HG02885 (cell line): ENCODE measurements at regions not wholly inside any gene's neighbourhood (a gene's known extent, or its start where the extent isn't known, plus 50 kb on each side); places are given as distances from the start of the nearest gene placed in this dataset.
A peak's percentile ranks its signal among the peaks of the same experiment; 100 is the strongest.

Source experiments
- ATAC-seq: cut with Tn5 transposase; IDR thresholded peaks from one replicate; pipeline ENCODE4 v1.9.1; 2021; ENCODE audit warnings: mild to moderate bottlenecking; ENCODE audit not compliant: unreplicated experiment, poor library complexity

DNA sequence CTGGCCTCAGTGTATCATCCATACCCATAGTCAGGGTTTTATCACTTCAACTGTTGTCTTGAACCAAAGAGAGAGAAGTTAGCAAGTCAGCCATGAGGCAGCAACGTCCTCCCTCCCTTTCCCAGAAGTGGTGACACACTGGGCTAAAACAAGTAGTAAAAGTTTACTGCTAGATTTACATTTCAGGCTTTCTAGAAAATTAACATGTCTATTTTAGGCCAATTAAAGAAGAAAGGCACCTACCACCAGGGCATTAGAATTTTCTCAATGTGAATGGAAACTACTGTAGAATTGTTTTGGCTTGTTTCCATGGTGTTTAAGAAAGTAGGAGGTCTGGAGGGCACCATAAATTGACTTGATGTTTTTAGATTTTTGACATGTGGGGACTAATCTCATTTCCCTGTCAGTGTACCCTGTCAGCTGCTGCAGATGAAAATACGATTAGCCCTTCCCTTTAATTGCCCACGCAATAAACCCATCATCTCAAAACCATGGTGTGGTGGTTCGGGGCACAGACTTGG, 121.8 kb upstream of the ELL2 start:
- ATAC-seq: no peak

DNA sequence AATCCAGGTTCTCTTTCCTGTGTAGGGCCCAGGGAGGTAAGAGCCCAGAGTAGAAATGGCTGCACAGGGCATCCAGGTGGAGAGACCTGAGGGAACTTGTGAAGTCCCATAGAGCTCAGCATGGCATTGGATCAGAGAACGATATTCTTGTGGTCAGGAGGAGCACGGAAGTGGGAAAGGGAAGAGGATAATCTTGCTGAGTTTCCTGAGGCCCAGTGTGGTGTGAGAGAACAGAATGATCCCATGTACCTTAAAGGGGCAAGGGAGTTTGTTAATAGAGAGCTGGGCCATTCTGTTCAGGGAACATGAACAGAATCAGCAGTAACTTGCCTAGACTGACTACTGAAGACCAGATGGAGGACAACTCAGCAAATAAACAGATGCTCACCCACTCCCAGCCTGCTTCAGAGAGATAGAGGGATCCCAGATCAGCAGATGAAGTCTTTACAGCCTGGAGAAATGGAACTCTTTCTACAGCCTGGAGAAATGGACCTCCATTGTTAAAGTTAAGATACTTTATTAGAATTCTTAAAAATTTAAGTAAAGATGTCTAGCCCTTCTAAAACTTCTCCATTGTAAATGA, 119.7 kb upstream of the ELL2 start:
- ATAC-seq: no peak

DNA sequence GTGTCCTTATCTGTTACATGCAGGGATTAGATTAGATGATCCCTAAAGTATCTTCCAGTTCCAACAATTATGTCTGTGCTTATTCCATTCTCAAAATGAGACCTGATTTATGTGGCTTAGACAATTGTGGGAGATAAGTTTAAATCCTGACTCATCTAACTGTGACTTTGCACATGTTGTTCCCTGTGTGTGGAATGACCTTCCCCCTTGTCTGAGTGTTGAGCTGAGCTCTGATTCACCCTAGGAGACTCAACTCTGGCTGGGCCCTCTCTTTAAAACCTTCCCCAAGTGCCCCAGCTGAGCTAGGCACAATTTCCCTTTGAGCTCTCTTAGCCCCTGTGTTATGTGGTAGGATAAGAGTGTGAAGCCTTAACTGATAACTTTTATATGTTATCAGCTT, 118.9 kb upstream of the ELL2 start:
- ATAC-seq: no peak

- ATAC-seq: no peak
Observed at GRCh38 chr5:96079962-96080361, 118.3 kb upstream of the ELL2 start.

GRCh38 chr5:96079075-96079474, 117.4 kb upstream of the ELL2 start:
- ATAC-seq: no peak

- no peak for ATAC-seq
Observed at GRCh38 chr5:96076451-96076850, 114.8 kb upstream of the ELL2 start.

DNA sequence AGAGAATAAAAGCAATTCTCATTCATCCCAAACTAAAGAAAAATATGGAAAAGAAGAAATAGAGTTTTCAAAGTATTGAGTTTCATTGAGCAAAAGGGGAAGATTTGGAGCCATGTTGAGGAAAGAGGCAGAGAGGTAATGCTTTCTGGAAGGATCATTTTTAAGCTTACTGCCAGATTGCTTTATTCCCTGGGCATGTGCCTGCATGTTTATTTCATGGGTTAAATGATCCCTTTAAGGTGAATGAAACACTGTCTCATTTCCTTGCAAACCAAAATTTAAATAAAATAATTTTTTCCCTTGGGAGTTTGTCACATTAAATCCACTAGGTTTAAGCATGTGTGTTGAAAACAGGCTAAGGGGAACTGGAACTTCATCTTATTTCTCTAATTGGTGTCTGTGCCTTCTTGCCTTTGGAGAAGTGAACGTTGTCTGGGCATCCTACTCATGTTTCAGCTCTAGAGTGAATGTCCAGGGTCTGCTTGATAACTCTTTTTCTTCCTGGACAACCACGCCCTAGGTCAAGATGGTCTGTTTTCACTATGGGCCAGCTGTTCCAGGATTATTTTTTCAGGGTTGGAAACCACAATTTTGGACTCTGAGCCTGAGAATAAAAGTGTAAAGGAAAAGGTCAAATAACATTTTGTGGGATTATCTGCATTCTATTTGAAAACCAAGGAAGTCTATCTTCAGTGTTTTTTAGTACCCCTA, 114.1 kb upstream of the ELL2 start:
- ATAC-seq: no peak

- no peak for ATAC-seq
Observed at GRCh38 chr5:96074870-96075269, 113.2 kb upstream of the ELL2 start.

GRCh38 chr5:96074460-96074859, 112.8 kb upstream of the ELL2 start:
- ATAC-seq: no peak

- ATAC-seq: no peak
Observed at GRCh38 chr5:96072791-96073165, 111.1 kb upstream of the ELL2 start.

DNA sequence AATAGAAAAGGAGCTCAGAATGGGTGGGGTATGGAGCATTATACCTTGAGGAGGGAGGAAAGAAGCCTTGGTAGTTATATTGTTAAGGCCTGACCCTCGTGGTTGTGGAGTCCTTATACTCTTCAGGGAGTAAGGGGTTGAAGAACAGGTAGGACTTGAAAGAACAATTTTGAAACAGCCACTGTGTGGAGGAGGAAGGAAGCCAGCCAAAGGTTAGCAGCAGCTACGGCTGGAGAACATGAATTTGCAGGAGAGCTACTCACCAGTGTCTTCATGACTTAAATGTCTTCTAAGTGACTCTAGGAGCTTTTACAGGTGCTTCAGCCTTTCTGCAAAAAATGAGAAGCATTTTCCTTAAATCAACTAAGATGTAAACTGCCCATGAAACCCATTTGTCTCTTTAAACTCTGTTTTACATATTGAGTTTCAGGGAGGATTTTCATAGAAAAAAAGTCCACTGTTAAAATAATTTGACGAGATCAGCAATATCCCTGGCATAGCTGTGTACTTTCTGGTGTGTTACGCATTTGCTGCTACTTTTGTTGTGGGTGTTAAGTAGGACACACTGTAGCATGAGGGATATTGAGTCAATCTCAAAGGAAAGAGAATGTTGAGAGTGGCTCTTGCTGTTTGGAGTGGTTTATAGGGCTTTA, 110.6 kb upstream of the ELL2 start:
- ATAC-seq: no peak

DNA sequence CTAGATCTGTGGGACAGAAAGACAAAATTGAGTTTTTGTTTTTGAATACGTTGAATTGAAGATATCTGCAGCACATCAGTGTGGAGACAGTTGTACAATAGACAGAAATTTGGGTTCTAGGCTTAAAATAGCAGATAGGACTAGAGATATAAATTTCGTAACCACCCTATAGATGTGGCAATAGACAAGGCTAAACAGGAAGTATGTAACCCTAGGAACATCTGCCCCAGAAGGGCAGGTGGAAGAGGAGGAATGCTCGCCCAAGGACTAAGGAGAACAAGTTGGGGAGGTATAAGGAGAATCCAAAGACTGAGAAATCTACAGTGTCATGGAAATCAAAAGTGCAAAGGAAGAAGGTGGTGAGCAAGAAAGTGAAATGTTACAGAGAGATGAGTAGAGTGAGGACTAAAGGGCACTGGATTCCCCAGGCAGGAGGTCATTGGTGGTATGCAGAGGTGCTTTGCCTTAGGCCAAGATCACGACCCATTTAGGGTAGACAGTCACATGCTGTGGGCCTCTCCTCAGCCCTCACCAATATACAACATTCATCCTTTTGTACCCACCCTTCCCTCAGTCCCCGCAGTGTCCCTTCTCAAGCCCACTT, 109.1 kb upstream of the ELL2 start:
- no peak for ATAC-seq

- ATAC-seq: no peak
Observed at GRCh38 chr5:96067894-96068614, 106.4 kb upstream of the ELL2 start.

DNA sequence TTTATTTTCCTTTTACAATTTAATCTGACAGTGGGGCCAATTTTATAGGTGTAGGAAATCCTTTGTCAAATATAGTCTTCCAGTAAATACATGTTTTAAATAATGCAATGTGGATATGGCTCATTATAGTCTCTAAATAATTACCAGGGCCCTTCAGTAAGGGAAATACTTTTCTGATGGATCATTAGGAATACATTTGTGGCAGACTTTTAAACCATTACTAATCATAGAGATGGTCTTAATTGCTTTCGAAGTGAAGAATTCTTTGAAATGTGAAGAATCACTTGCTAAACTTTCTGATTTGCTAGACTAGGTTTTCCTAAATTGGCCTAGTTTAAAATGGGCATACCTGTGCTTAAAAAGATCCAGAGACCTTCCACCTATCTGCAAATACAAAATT, 105.6 kb upstream of the ELL2 start:
- ATAC-seq: no peak

DNA sequence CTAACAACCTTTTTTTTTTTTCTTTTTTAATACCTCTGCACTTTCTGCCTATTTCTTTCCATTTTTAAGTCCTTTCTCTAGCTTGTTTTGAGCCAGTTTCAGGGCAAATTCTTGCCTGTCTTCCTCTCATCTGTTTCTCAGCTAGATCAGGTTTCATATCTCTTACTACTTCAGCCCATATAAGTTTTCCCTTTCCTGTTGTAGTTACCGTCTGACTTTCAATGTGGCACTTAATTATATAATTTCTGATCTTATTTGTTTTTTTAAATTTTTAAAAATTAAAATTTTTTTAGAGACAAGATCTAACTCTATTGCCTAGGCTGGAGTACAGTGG, 104.7 kb upstream of the ELL2 start:
- ATAC-seq: peak; percentile 20

DNA sequence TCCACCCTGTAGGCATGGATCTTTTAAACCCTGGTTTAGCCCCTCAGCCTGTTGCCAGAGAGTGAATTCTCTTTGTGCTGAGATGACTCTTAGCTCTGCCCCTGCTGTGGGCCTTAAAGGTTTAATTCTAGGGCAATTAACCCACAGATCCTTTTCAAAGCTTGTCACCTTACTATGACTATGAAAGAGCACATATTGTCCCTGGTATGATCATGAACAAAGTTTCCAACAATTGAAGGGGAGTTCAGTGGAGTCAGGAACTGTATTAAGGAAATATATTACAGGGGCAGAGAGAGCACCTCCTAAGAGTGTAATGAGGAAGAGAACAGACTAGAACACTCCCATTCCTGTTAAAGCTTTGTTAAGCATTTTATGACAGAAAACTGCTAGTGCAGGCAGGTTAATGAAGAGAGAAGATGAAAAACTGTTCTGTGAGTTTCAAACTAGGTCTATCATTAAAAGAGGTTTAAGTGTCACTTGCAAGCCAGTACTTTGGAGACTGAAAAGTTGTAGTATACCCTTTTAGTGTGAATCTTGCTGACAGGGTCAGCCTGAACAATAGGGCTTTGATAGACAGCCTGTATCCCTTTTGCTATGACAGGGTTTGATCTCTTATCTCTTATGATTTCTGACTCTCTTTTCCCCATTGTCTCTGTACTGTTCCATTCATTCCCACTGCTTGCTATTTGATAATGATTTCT, 104.2 kb upstream of the ELL2 start:
- ATAC-seq: peak; percentile 37

- no peak for ATAC-seq
Observed at GRCh38 chr5:96064877-96065276, 103.2 kb upstream of the ELL2 start.

GRCh38 chr5:96062836-96063235, 101.2 kb upstream of the ELL2 start:
- ATAC-seq: no peak

- ATAC-seq: no peak
Observed at GRCh38 chr5:96058084-96058483, 96.4 kb upstream of the ELL2 start.
